NCI-H510A (cell line): ENCODE measurements at regions not wholly inside any gene's neighbourhood (a gene's known extent, or its start where the extent isn't known, plus 50 kb on each side); places are given as distances from the start of the nearest gene placed in this dataset.
"Not testable (repeated sequence)": the region's sequence is repeated elsewhere in the genome, so short reads cannot be mapped to it uniquely, and the experiment has no call there.

Experiments
- DNase-seq: peaks from one replicate; lab custom pipeline; 2025; lab: John Stamatoyannopoulos, UW

- DNase-seq: no peak
These were observed 131.1 kb downstream of the JRKL start for GRCh38 chr11:96520939-96521338.

GRCh38 chr11:96523656-96524055 is 133.8 kb downstream of the JRKL start:
- DNase-seq: no peak

GRCh38 chr11:96524475-96524874 is 134.7 kb downstream of the JRKL start:
- DNase-seq: no peak

GRCh38 chr11:96530473-96530872 is 140.7 kb downstream of the JRKL start:
- DNase-seq: no peak

GRCh38 chr11:96538104-96538503 is 148.3 kb downstream of the JRKL start:
- DNase-seq: no peak

- DNase-seq: no peak
These were observed 148.8 kb downstream of the JRKL start for GRCh38 chr11:96538622-96539021.

GRCh38 chr11:96540875-96541274 is 151.1 kb downstream of the JRKL start:
- DNase-seq: no peak

GRCh38 chr11:96543177-96543576 is 153.4 kb downstream of the JRKL start:
- no peak for DNase-seq

GRCh38 chr11:96545192-96545591 is 155.4 kb downstream of the JRKL start:
- not testable (repeated sequence) for DNase-seq

GRCh38 chr11:96551136-96551535 is 161.3 kb downstream of the JRKL start:
- no peak for DNase-seq

- no peak for DNase-seq
These were observed 164.5 kb downstream of the JRKL start for GRCh38 chr11:96554236-96554820.

GRCh38 chr11:96555826-96556225 is 166.0 kb downstream of the JRKL start:
- DNase-seq: not testable (repeated sequence)

GRCh38 chr11:96560727-96561126 is 170.9 kb downstream of the JRKL start:
- DNase-seq: not testable (repeated sequence)

GRCh38 chr11:96567176-96567575 is 177.4 kb downstream of the JRKL start:
- DNase-seq: no peak

GRCh38 chr11:96567667-96568066 is 177.9 kb downstream of the JRKL start:
- no peak for DNase-seq

- no peak for DNase-seq
These were observed 186.6 kb downstream of the JRKL start for GRCh38 chr11:96576383-96576782.

- no peak for DNase-seq
These were observed 188.6 kb downstream of the JRKL start for GRCh38 chr11:96578379-96578778.

- no peak for DNase-seq
These were observed 189.8 kb downstream of the JRKL start for GRCh38 chr11:96579656-96580055.

- no peak for DNase-seq
These were observed 190.7 kb downstream of the JRKL start for GRCh38 chr11:96580476-96581040.

- DNase-seq: not testable (repeated sequence)
These were observed 196.4 kb downstream of the JRKL start for GRCh38 chr11:96585944-96586880.

GRCh38 chr11:96588793-96589192 is 199.0 kb downstream of the JRKL start:
- DNase-seq: not testable (repeated sequence)

GRCh38 chr11:96595011-96595410 is 205.2 kb downstream of the JRKL start:
- DNase-seq: no peak
